IPS-18a (cell line): ENCODE measurements at regions not wholly inside any gene's neighbourhood (a gene's known extent, or its start where the extent isn't known, plus 50 kb on each side); places are given as distances from the start of the nearest gene placed in this dataset.

Experiments used
- H3K27ac ChIP-seq: one replicate; pipeline ENCODE4 v1.5.1; 2013; ENCODE audit warnings: low read length
- H3K27me3 ChIP-seq: one replicate; pipeline ENCODE4 v1.6.1; 2013; ENCODE audit warnings: mild to moderate bottlenecking, low read length; ENCODE audit not compliant: control insufficient read depth, insufficient read depth
- H3K36me3 ChIP-seq: one replicate; pipeline ENCODE4 v1.6.1; 2013; ENCODE audit warnings: low read depth, low read length; ENCODE audit not compliant: control insufficient read depth
- H3K4me1 ChIP-seq: one replicate; pipeline ENCODE4 v1.6.1; 2013; ENCODE audit warnings: low read depth, low read length; ENCODE audit not compliant: control insufficient read depth
- H3K4me3 ChIP-seq: one replicate; pipeline ENCODE4 v1.5.1; 2013; ENCODE audit warnings: low read length
- H3K9ac ChIP-seq: one replicate; pipeline ENCODE4 v1.6.1; 2013; ENCODE audit warnings: mild to moderate bottlenecking, low read length, moderate library complexity
- H3K9me3 ChIP-seq: one replicate; pipeline ENCODE4 v1.6.1; 2013; ENCODE audit warnings: low read depth, low read length; ENCODE audit not compliant: control insufficient read depth

DNA sequence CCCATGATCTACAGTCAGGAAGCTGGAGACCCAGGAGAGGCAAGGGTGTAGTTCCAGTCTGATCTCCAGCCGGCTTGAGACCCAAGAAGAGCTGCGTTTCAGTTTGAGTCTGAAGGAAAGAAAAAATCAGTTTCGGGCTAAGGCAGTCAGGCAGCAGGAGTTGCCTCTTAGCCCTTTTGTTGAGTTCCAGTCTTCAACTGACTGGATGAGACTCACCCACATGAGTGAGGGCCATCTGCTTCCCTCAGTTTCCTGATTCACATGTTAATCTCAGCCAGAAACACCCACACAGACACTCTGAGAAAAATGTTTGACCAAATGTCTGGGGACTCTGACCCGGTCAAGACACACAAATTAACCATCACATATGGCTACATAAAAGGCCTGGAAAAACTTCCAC is 73.6 kb upstream of the ELOVL6 start:
- Histone ChIP-seq H3K36me3 (no peaks in the 10 kb centered on the region), H3K4me3 (no peak overlapping the region), H3K4me1 (no peaks in the 10 kb centered on the region), H3K27ac (no peak overlapping the region), H3K9me3 (no peaks in the 10 kb centered on the region), H3K27me3 (no peaks in the 10 kb centered on the region), H3K9ac (no peak overlapping the region)

DNA sequence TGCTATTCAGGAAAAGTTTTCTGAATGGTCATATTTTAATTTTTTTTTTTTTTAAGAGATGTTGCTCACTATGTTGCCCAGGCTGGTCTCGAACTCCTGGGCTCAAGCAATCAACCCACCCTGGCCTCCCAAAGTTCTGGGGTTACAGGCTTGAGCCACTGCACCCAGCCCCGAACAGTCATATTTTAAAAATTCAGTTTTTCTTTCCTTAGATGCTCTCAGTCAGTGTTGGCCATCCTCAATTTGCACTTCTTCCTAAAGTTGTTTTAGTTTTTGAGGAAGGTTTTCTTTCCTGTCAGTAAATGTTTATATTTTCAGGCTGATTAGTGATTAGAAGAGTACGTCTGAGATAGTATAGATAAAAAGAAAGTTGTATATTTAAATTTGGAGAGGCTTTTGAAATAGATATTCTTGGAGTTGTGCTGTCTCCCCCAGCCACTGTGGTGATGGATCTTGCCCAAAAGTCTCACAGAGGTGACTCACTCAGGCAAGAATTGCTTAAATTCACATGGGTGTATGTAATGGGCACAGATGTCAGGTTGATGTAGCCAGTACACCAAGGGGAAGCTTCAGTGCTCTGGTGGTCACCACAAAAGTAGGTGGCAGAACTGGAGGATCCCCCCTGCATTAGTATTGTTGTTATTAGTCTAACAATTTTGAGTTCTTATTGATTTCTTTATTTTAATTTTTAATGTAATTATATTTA is 72.2 kb upstream of the ELOVL6 start:
- H3K27me3 ChIP-seq = no peaks in the 10 kb centered on the region
- no peaks in the 10 kb centered on the region for H3K9me3 ChIP-seq
- no peaks in the 10 kb centered on the region for H3K36me3 ChIP-seq
- no peak overlapping the region for H3K27ac ChIP-seq
- H3K4me3 ChIP-seq = no peak overlapping the region
- H3K4me1 ChIP-seq = no peaks in the 10 kb centered on the region
- no peak overlapping the region for H3K9ac ChIP-seq

DNA sequence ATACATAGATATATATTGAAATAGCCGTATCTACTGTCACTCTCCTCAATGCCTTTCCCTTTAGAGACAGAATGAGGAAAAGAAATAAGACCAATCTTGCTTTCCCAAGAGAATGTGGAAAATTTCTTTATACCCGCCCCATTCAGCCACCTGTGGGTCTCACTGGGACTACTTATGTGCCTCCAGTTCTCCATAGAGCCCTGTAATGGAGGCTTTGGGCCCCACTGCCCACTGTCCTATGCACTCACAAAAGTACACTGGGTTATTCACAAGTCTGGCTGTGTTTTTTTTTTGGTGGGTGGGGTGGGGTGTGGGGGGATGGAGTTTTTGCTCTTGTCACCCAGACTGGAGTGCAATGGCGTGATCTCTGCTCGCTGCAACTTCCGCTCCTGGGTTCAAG is 70.4 kb upstream of the ELOVL6 start:
- Histone ChIP-seq H3K27me3 (no peaks in the 10 kb centered on the region), H3K9me3 (no peaks in the 10 kb centered on the region), H3K4me3 (no peak overlapping the region), H3K36me3 (no peaks in the 10 kb centered on the region), H3K4me1 (no peaks in the 10 kb centered on the region), H3K27ac (no peak overlapping the region), H3K9ac (no peak overlapping the region)

DNA sequence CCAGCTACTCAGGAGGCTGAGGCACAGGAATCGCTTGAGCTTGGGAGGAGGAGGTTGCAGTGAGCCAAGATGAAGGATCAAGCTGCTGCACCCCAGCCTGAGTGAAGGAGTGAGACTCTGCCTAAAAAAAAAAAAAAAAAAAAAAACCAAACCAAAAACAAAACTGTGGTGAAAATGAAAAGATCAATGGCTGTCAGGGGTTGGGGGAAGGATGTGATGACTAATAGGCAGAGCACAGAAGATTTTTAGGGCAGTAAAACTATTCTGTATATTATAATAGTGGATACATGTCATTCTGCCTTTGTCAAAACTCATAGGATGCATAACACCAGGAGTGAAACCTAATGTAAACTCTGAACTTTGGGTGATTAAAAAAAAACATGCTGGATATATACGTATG is 69.9 kb upstream of the ELOVL6 start:
- H3K27me3 ChIP-seq = no peaks in the 10 kb centered on the region
- H3K4me3 ChIP-seq = no peak overlapping the region

DNA sequence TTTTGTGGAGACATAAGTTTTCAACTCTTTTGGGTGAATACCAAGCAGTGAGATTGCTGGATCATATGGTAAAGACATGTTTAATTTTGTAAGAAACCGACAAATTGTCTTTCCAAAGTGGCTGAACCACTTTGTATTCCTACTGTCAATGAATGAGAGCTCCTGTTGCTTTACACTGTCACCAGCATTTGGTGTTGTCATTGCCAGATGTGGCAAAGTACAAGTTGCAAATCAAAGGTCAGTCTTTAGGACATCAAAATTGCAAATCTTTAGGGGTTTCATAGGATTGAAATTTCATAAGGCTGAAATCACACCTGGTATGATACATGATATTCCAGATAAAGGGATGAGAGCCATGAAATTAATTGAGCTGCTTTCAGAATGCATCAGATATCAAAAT is 67.7 kb upstream of the ELOVL6 start:
- H3K9me3 ChIP-seq = no peaks in the 10 kb centered on the region
- no peaks in the 10 kb centered on the region for H3K4me1 ChIP-seq
- no peak overlapping the region for H3K9ac ChIP-seq
- no peaks in the 10 kb centered on the region for H3K27me3 ChIP-seq
- H3K36me3 ChIP-seq = no peaks in the 10 kb centered on the region
- no peak overlapping the region for H3K4me3 ChIP-seq
- no peak overlapping the region for H3K27ac ChIP-seq

More for the DNA sequence above, 69.9 kb upstream of the ELOVL6 start:
- no peaks in the 10 kb centered on the region for H3K4me1 ChIP-seq
- no peaks in the 10 kb centered on the region for H3K9me3 ChIP-seq
- H3K36me3 ChIP-seq = no peaks in the 10 kb centered on the region
- H3K9ac ChIP-seq = no peak overlapping the region
- no peak overlapping the region for H3K27ac ChIP-seq

DNA sequence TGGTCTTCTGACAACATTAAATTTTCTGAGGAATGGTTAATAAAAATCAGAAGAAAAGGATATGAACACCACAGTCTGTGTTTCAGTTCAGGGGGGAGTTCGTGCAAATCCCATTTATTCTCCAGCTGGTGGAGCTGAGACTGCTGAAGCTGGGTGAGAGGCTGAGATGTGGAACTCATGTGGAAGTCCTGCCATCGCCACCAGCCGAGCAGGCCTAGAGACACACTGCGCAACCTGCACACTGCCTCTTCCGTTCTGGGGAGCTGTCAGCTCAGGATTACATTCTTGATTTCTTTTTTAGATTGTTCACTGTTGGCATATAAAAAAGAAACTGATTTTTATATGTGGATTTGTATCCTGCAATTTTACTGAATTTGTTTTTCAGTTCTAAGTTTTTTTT is 66.6 kb upstream of the ELOVL6 start:
- no peaks in the 10 kb centered on the region for H3K27me3 ChIP-seq
- no peak overlapping the region for H3K27ac ChIP-seq
- H3K9ac ChIP-seq = no peak overlapping the region
- no peaks in the 10 kb centered on the region for H3K4me1 ChIP-seq
- no peaks in the 10 kb centered on the region for H3K9me3 ChIP-seq
- H3K4me3 ChIP-seq = no peak overlapping the region
- H3K36me3 ChIP-seq = no peaks in the 10 kb centered on the region

DNA sequence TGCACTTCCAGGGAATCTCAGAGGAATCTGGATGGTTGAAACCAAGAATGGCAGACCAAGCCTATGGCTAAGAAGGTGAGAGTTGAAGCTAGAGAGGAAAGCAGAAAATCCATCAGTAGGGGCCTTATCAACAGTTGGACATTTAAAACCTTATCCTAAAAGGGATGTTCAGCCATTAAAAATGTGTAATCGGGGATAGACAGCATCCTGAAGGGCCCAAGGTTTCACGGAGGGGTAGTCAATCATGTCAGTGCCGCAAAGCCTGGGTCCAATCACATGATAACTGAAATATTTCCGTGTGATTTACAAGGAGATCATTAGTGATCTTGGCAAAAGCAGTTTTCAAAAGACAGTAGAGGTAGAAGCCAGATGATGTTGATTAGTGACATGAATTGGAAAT is 61.9 kb upstream of the ELOVL6 start:
- H3K27ac ChIP-seq = no peak overlapping the region

DNA sequence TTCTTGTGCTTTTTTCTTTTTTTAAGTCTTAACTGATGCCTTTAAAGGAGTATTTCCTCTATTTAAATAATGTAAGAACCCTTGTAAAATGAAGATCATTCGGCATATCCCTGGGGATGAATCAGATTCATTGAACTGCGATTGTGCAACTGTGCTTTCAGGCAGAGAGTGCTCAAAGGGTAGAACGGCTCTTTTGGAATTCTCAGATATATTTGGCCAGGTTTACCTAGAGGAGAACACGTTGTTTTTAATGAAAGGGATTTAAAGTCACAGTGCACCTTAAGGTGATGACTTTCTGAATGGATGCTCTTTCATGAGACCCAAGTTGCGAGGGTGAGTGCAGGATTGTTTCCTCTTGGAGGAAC is 51.6 kb upstream of the ELOVL6 start:
- Histone ChIP-seq H3K9ac (no peak overlapping the region), H3K36me3 (no peaks in the 10 kb centered on the region), H3K4me1 (no peaks in the 10 kb centered on the region), H3K4me3 (no peak overlapping the region), H3K9me3 (no peaks in the 10 kb centered on the region), H3K27ac (no peak overlapping the region), H3K27me3 (no peaks in the 10 kb centered on the region)

More for the DNA sequence above, 61.9 kb upstream of the ELOVL6 start:
- Histone ChIP-seq H3K4me1 (no peaks in the 10 kb centered on the region), H3K9me3 (no peaks in the 10 kb centered on the region), H3K36me3 (no peaks in the 10 kb centered on the region), H3K4me3 (no peak overlapping the region), H3K9ac (no peak overlapping the region), H3K27me3 (no peaks in the 10 kb centered on the region)

DNA sequence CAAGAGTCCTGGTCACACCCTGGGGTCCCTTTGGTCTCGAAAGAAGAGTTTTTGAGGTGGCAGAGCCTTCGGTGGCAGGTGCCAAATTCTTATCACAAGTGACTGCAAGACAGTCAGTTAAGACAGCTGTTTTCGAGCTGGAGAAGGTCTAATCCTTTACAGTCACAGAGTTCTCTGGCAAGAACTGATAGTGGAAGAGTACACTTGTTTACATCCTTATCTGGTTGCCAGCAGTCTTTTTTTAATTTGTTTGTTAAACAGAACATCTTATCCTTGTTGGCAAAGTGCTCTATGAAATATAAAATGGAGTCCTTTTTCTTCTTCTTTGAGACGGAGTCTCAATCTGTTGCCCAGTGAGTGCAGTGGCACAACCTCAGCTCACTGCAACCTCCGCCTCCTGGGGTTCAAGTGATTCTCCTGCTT is 50.4 kb upstream of the ELOVL6 start:
- H3K9me3 ChIP-seq = no peaks in the 10 kb centered on the region
- no peaks in the 10 kb centered on the region for H3K36me3 ChIP-seq
- no peak overlapping the region for H3K4me3 ChIP-seq
- H3K4me1 ChIP-seq = no peaks in the 10 kb centered on the region
- no peak overlapping the region for H3K9ac ChIP-seq
- H3K27ac ChIP-seq = no peak overlapping the region
- no peaks in the 10 kb centered on the region for H3K27me3 ChIP-seq
